ENCODE measurements at regions not wholly inside any gene's neighbourhood (a gene's known extent, or its start where the extent isn't known, plus 50 kb on each side); places are given as distances from the start of the nearest gene placed in this dataset.

- DNase-seq (ENCODE audit: low spot score) = no peak
- TF ChIP-seq CTCF (IDR thresholded peaks at IDR 0.05; ENCODE audit: extremely low read depth, insufficient read depth, missing control alignments) = no peak
- in situ Hi-C loops (cut with MboI; ENCODE audit: low pct_unique_long_range_greater_than_20kb, low sequenced_read_pairs, unreplicated experiment) = no loop called here
These were observed 146.6 kb upstream of the ADGRL2 start for GRCh38 chr1:81654147-81654546.

GRCh38 chr1:81650776-81651175 is 150.0 kb upstream of the ADGRL2 start:
- no peak for DNase-seq (ENCODE audit: low spot score)
- in situ Hi-C loops (cut with MboI; ENCODE audit: low pct_unique_long_range_greater_than_20kb, low sequenced_read_pairs, unreplicated experiment) = no loop called here
- no peak for TF ChIP-seq CTCF (IDR thresholded peaks at IDR 0.05; ENCODE audit: extremely low read depth, insufficient read depth, missing control alignments)

DNA sequence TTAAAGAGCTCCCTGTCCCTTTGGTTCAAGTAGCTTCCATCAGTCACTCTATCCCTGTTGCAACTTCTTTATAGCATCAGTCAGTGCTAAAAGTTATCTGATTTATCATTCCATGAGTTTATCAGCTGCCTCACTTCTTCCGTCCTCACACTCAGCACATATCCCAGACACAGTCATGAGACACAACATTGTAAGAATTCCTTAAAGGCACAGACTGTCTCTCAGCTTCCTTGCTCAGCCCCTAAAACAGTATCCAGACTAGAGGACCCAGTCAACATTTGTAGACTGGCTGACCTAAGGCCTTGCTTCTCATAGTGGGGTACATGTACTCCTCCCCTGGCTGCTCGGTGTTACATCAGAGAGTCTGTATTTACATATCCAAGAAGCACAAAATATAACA is 164.9 kb upstream of the ADGRL2 start:
- in situ Hi-C loops (cut with MboI; ENCODE audit: low pct_unique_long_range_greater_than_20kb, low sequenced_read_pairs, unreplicated experiment) = no loop called here

DNA sequence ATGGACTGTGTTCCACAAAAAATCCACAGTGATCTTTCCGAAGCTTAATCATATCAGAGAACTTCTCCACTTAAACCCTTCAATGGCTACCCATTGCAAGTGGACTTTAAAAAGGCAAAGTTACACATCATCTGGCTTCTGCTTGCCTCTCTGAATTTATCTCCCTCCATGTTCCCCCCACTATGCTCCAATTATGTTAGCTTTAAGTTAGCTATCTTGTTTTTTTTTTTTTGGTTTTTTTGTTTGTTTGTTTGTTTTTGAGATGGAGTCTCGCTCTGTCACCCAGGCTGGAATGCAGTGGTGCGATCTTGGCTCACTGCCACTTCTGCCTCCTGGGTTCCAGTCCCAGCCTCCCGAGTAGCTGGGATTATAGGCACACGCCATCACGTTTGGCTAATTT is 166.4 kb upstream of the ADGRL2 start:
- no peak for TF ChIP-seq CTCF (IDR thresholded peaks at IDR 0.05; ENCODE audit: extremely low read depth, insufficient read depth, missing control alignments)
- no peak for DNase-seq (ENCODE audit: low spot score)
- in situ Hi-C loops (cut with MboI; ENCODE audit: low pct_unique_long_range_greater_than_20kb, low sequenced_read_pairs, unreplicated experiment) = no loop called here

More for the DNA sequence above, 164.9 kb upstream of the ADGRL2 start:
- no peak for DNase-seq (ENCODE audit: low spot score)
- TF ChIP-seq CTCF (IDR thresholded peaks at IDR 0.05; ENCODE audit: extremely low read depth, insufficient read depth, missing control alignments) = no peak

DNA sequence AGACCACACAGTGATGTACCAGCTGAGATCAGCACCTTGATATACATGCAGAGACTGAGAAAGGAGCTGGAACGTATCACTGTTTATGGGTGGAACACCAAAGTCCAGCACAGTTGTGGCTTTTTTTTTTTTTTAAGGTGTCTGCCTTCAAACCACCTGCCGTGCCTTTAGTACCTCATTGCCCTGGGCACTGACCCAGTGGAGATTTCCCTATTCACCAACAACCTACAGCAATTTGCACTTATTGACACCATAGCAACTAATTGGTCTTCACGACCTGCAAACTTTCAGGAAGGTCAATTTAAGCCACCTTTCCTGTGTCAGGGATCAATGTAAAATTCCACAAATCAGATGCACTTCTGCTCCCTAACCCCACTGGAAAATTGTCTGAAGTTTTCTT is 181.6 kb upstream of the ADGRL2 start:
- in situ Hi-C loops (cut with MboI; ENCODE audit: low pct_unique_long_range_greater_than_20kb, low sequenced_read_pairs, unreplicated experiment) = no loop called here
- no peak for DNase-seq (ENCODE audit: low spot score)
- no peak for TF ChIP-seq CTCF (IDR thresholded peaks at IDR 0.05; ENCODE audit: extremely low read depth, insufficient read depth, missing control alignments)

DNA sequence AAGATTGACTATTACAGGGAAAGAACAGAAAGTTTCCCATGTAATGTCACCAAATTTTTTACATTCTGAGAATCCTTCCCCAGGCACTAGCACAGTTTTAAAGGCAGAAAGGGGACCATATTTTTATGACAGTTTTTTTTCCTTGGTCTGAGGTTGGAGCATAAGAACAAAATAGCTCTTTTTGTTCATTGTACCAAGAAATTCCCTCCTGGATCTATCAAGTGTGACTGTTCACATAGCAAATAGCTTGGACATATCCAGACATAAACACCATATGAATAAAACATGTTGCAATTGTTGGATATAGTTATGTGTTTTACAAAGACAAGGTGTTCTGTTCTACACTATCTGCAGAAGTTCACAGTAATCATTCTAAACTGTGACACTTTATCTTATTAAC is 182.4 kb upstream of the ADGRL2 start:
- DNase-seq (ENCODE audit: low spot score) = no peak
- TF ChIP-seq CTCF (IDR thresholded peaks at IDR 0.05; ENCODE audit: extremely low read depth, insufficient read depth, missing control alignments) = no peak
- in situ Hi-C loops (cut with MboI; ENCODE audit: low pct_unique_long_range_greater_than_20kb, low sequenced_read_pairs, unreplicated experiment) = no loop called here

Measured in GM13977 (cell line).